A204.1 (cell line): ENCODE measurements at regions not wholly inside any gene's neighbourhood (a gene's known extent, or its start where the extent isn't known, plus 50 kb on each side); places are given as distances from the start of the nearest gene placed in this dataset.
"Not testable (repeated sequence)": the region's sequence is repeated elsewhere in the genome, so short reads cannot be mapped to it uniquely, and the experiment has no call there.

ENCODE experiments used
- FAIRE-seq: peaks from 2 replicates; lab custom pipeline; 2012; peaks lifted over from hg19 to GRCh38; lab: Jason Lieb, UNC

DNA sequence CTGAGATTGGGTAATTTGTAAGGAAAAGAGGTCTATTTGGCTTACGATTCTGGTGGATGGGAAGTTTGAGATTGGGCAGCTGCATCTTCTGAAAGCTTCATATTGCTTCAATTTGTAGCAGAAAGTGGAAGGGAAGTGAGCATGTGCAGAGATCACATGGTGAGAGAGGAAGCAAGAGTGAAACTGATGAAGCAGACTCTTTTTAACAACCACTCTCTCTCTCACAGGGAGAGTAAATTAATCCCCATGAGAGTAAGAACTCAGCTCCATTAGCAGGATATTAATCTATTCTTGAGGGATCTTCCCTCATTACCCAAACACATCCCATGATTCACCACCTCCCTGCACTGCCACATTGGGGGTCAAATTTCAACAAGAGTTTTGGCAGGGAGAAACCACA is 298.5 kb upstream of the CELF4 start:
- FAIRE-seq: no peak

GRCh38 chr18:37861981-37862380 is 296.4 kb upstream of the CELF4 start:
- no peak for FAIRE-seq

DNA sequence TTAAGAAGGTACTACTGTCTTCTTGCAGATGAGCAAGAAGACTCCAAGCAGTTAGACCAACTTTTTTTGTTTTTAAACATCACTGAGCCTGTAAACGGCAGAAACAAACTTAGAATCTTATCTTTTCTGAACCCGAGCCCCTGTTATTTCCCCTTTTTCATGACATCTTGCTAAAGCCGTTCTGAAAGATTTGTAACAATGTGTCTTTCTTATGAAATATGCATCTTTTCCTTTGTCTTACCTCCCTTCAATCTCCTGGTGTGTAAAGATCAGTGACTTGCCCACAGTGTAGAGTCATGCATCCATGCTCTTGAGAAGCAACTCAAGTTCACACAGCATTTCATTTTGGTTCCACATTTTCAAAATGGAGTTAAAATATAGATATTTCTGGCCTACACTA is 288.8 kb upstream of the CELF4 start:
- FAIRE-seq: no peak

GRCh38 chr18:37853706-37854105 is 288.1 kb upstream of the CELF4 start:
- FAIRE-seq: no peak

DNA sequence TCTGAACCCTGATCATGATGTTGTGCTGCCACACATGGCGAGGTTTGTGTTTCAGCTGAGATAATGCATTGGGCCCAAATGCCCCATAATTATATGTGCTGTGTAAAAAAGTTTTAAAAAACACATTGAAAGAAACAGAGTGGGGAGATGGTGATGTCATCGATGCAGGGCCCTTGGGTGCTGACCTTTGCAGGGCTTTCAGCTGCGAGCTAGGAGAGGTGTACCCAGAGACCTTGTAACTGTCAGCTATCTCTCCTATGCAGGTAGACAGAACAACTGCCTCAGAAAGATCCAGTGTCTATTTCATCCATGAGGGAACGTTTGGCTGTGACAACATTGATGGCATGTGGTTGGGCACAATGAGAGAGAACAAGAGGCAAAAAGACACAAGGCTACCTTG is 286.9 kb upstream of the CELF4 start:
- FAIRE-seq: no peak

GRCh38 chr18:37847544-37847943 is 281.9 kb upstream of the CELF4 start:
- no peak for FAIRE-seq

GRCh38 chr18:37846996-37847395 is 281.4 kb upstream of the CELF4 start:
- no peak for FAIRE-seq

- FAIRE-seq: no peak
Observed at GRCh38 chr18:37845498-37845897, 279.9 kb upstream of the CELF4 start.

DNA sequence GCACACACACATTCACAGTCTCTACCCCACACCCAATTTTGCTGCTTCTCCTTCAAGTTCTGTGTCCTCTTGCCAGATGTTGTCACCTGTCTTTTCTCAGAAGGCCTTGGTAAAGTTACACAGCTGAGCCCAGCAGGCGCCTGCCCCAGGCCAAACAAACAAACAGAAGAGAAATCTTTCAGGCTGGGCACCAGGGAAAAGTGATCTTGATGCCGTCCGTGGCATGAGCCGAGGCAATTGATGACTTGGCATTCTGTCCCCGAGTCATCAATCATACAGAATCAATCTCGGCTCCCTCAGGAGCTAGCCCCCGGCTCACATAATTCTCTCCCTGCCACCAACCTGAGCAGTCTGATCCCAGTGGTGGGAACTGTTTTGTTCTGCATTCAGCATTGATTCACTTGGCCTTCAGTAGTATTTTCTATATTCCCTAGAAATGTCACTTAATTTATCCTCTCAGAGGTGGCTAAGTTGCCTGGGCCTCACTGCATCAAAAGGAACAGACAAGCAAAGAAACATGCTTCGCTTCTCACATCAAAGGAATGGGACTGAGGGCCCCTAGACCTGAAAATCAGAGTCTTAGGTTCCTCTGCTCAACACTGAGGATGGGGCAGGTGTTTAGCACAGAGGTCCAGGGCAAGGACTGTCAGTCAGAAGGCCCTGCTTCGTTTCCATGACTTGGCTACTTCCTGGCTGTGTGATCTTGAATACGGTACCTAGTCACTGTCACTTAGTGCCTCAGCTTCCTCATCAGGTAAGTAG is 278.8 kb upstream of the CELF4 start:
- no peak for FAIRE-seq

DNA sequence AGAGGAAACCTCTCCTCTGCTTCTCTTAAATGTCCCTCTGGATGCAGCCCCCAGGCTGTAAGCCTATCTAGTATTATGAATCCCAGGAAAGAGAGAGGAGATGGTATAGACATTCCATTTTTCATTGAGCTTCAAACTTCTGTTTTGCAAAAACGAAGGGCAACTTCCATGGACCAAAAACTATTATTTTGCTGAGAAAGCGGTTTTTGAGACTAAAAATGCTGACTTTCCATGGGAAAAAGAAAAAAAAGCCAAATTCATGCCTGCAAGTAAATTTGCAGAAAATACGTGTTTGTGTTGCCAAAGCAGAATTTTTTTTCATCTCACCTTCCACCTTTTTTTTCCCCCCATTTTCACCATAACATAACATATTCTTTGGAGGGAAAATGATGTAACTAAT is 272.5 kb upstream of the CELF4 start:
- FAIRE-seq: no peak

DNA sequence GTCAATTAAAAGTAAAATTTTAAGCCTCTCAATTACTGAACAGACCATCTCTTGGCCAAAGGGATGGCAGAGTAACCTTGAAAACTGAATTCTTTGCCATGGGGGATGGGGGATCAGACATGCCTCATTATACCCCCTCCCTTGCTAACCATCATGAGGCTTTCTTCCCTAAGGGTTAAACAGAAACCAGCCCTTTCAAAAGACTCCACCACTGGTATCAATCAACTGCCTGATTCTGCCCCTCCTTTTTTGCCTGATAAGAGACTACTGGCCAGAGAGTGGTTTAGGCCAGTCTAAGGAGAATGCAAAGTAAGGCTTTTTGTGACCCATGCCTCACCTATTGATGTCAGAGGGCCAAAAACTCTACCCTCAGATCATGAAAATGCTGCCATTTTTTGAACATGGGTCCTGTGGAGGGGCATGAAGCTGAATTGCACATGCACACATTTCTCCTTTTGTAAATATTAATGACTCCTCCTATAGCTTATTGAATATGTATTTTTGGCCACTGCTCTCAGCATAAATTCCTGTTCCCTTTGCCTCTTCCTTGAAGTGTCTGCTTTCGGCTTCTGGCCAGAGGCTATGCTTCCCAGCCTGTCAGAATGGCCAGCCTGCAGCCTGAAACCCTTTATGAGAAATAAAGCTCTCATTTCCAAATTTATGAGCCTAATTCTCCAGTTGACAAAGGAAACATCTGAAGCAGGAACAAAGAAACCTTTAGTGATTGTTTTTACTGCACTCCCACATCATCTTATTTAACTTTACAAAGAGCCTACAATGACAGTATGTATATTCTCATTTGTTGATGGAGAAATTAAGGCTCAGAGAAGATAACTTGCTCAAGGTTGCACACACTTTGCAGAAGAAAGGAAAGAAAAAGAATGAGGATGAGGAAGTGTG is 270.7 kb upstream of the CELF4 start:
- FAIRE-seq: no peak

DNA sequence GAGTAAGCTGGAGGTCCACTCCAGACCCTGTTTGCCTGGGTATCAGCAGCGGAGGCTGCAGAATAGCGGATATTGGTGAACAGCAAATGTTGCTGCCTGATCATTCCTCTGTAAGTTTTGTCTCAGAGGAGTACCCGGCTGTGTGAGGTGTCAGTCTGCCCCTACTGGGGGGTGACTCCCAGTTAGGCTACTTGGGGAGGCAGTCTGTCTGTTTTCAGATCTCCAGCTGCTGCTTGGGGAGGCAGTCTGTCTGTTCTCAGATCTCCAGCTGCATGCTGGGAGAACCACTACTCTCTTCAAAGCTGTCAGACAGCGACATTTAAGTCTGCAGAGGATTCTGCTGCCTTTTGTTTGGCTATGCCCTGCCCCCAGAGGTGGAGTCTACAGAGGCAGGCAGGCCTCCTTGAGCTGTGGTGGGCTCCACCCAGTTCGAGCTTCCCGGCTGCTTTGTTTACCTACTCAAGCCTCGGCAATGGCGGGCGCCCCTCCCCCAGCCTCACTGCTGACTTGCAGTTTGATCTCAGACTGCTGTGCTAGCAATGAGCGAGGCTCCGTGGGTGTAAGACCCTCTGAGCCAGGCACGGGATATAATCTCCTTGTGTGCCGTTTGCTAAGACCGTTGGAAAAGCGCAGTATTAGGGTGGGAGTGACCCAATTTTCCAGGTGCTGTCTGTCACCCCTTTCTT is 266.6 kb upstream of the CELF4 start:
- FAIRE-seq: not testable (repeated sequence)

DNA sequence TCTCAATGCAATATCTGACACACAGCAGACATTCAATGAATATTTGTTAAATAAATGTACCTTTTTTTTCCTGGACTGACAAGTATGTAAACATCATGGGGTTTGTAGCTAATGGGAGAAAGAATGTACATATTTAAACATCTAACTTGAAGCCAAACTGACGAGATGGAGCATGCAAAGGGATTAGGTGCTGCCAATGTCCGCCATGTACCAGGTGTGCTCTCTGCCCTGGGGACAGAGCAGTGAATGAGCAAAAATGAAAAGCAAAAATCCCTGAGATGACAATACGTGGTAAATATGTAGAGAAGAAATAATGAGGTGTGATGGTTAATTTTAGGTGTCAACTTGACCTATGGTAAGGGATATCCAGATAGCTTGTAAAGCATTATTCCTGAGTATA is 247.4 kb upstream of the CELF4 start:
- FAIRE-seq: no peak

- no peak for FAIRE-seq
Observed at GRCh38 chr18:37805773-37806404, 240.3 kb upstream of the CELF4 start.

- no peak for FAIRE-seq
Observed at GRCh38 chr18:37796823-37797349, 231.3 kb upstream of the CELF4 start.

DNA sequence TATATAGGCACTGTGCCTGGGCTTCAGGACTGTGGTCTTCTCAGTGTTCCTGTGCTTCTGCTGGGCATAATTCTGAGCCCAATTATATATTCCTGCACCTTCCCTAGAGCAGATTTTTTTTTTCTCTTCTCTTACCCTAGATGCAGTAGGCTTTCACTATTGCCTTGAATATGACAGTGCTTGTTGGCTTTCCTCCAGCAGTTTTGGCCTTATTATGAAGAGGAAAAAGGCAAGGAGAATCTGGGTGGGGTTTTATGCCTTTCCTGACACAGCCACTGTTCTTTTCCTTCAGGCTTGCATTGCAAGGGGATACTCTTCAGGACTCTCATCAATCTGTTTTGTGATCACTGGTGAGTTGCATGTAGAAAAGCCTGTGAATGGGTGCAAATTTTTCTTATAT is 221.9 kb upstream of the CELF4 start:
- no peak for FAIRE-seq

- FAIRE-seq: no peak
Observed at GRCh38 chr18:37783771-37784170, 218.2 kb upstream of the CELF4 start.

DNA sequence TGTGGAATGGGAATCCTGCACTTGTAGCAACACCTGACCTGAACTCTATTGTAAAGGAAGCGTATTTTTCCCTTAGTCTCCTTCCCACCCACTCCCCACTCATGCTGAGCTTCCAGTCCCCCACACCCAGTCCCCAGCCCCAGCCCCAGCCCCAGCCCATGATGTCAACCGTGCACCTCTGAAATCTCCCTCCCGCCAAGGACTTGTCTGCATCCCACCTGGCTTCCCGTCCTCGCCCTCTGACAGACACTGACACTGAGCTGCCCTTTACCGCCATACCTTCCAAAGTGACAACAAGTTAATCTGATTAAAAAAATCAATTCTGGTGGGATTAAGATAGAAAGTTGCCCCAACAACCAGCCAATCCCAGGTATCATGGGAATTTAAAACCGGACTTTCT is 213.6 kb upstream of the CELF4 start:
- no peak for FAIRE-seq

- FAIRE-seq: no peak
Observed at GRCh38 chr18:37778417-37779165, 213.0 kb upstream of the CELF4 start.

DNA sequence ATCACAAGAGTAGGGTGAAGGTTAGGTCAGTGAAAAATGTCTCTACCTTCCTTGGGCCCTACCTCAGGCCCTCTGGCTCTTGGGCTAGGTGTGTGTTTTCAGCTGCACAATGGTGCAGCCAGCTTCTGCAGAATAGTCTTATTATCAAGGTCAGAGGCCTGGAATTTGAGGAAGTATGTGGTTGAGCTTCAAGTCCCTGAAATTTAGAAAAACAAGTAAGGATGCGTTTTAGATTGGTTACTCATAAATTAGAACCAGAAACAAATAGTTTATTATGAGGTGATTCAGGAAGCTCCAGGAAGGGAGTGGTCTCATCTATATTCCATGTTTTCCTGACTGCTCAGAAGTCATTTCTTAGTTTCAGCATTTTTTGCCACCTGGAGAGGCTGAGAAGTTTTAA is 204.2 kb upstream of the CELF4 start:
- FAIRE-seq: no peak

GRCh38 chr18:37764541-37765288 is 199.1 kb upstream of the CELF4 start:
- no peak for FAIRE-seq
